Body of pancreas (tissue), 4 donors: ENCODE measurements at regions not wholly inside any gene's neighbourhood (a gene's known extent, or its start where the extent isn't known, plus 50 kb on each side); places are given as distances from the start of the nearest gene placed in this dataset.

Experiments
- CTCF ChIP-seq, 7 experiments: fragments of 450-650 bp in 4 of 7; fragments of 200-600 bp in 3 of 7; sonication (generic) in 3 of 7; IDR thresholded peaks; one replicate each; pipeline ENCODE4 v1.5.1; 2016 to 2019; ENCODE audit warnings: antibody characterized with exemption in 7 of 7
- POLR2A ChIP-seq, 3 donors: fragments of 450-650 bp; IDR thresholded peaks; one replicate each; pipeline ENCODE4 v1.6.1; 2016; ENCODE audit warnings: antibody characterized with exemption in 3 of 3, mild to moderate bottlenecking in 2 of 3

DNA sequence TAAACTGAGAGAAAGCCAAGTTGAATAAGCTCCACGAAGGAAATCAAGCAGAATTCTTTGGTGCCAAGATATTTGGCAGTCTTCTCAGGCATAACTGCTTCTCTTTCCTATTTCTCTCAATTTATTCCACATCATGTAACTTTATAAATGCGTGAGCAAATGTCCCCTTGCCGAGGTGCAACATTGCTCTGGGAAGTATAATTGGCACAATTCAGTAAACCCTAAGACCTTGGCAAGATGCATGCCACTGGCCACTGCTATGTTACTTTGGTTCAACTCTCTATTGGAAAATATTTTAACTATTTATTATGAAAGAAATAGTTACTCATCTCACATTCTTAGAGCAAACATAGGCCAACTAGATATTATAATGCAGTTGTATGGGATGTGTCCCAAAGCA is 170.2 kb downstream of the SUCNR1 start:
- TF ChIP-seq CTCF (IDR thresholded peaks at IDR 0.05) (no peak), POLR2A (IDR thresholded peaks at IDR 0.05) (no peak)
